Neural cell (in vitro differentiated cells): ENCODE measurements at regions not wholly inside any gene's neighbourhood (a gene's known extent, or its start where the extent isn't known, plus 50 kb on each side); places are given as distances from the start of the nearest gene placed in this dataset.

Experiments used
- H2AFZ ChIP-seq: fragments of 200-600, 300-800 bp; sonication (generic), shearing (Covaris generic); 2 replicates; pipeline ENCODE4 v1.6.0; 2014; ENCODE audit warnings: low read depth, mild to moderate bottlenecking, antibody characterized with exemption, low read length, moderate library complexity
- H3F3A ChIP-seq: fragments of 200-600 bp; shearing (Covaris generic); 2 replicates; pipeline ENCODE4 v1.6.1; 2016; ENCODE audit warnings: mild to moderate bottlenecking, moderate library complexity, mixed read lengths, antibody characterized with exemption, low read length; ENCODE audit not compliant: insufficient read depth, poor library complexity, severe bottlenecking
- H3K27ac ChIP-seq: fragments of 200-600, 300-800 bp; sonication (generic), shearing (Covaris generic); 2 replicates; pipeline ENCODE4 v1.5.1; 2014; ENCODE audit warnings: mild to moderate bottlenecking, low read length, moderate library complexity
- H3K27me3 ChIP-seq: fragments of 300-800, 200-600 bp; sonication (generic), shearing (Covaris generic); 2 replicates; pipeline ENCODE4 v1.6.0; 2014; ENCODE audit warnings: mild to moderate bottlenecking, low read depth, low read length, moderate library complexity; ENCODE audit not compliant: insufficient read depth
- H3K36me3 ChIP-seq: fragments of 300-800, 200-600 bp; sonication (generic), shearing (Covaris generic); 2 replicates; pipeline ENCODE4 v1.5.1; 2014; ENCODE audit warnings: mild to moderate bottlenecking, antibody characterized with exemption, low read length, moderate library complexity; ENCODE audit not compliant: insufficient read depth
- H3K4me2 ChIP-seq: fragments of 300-800, 200-600 bp; sonication (generic), shearing (Covaris generic); 2 replicates; pipeline ENCODE4 v1.6.0; 2014; ENCODE audit warnings: mild to moderate bottlenecking, low read length
- H3K4me3 ChIP-seq: fragments of 300-800, 200-600 bp; sonication (generic), shearing (Covaris generic); 2 replicates; pipeline ENCODE4 v1.5.1; 2014; ENCODE audit warnings: mild to moderate bottlenecking, low read length, moderate library complexity
- H3K79me2 ChIP-seq: fragments of 200-600 bp; shearing (Covaris generic); replicated peaks from 2 replicates; pipeline ENCODE4 v1.6.0; 2014; ENCODE audit warnings: mild to moderate bottlenecking, low read length, moderate library complexity; ENCODE audit not compliant: insufficient read depth
- H3K9ac ChIP-seq: fragments of 300-800, 200-600 bp; sonication (generic), shearing (Covaris generic); 2 replicates; pipeline ENCODE4 v1.6.1; 2016; ENCODE audit warnings: mild to moderate bottlenecking, low read length, mixed read lengths
- H3K9me2 ChIP-seq: fragments of 200-600 bp; shearing (Covaris generic); 2 replicates; pipeline ENCODE4 v1.6.1; 2016; ENCODE audit warnings: mild to moderate bottlenecking, low read length, mixed read lengths; ENCODE audit not compliant: insufficient read depth
- H3K9me3 ChIP-seq: fragments of 200-600, 300-800 bp; sonication (generic), shearing (Covaris generic); 2 replicates; pipeline ENCODE4 v1.6.1; 2016; ENCODE audit warnings: mild to moderate bottlenecking, mixed run types, low read length, moderate library complexity, mixed read lengths
- H4K20me1 ChIP-seq: fragments of 200-600 bp; shearing (Covaris generic); 2 replicates; pipeline ENCODE4 v1.6.1; 2016; ENCODE audit warnings: mild to moderate bottlenecking, mixed run types; ENCODE audit not compliant: insufficient read depth
- EP300 ChIP-seq: fragments of 450-650 bp; conservative IDR thresholded peaks from 2 replicates; pipeline ENCODE4 v1.6.1; 2014; ENCODE audit warnings: antibody characterized with exemption, mild to moderate bottlenecking, moderate library complexity; ENCODE audit not compliant: poor library complexity, severe bottlenecking
- EZH2 ChIP-seq: fragments of 200-600, 300-800 bp; shearing (Covaris generic), sonication (generic); IDR thresholded peaks from 2 replicates; pipeline ENCODE4 v1.6.1; 2014; ENCODE audit warnings: antibody characterized with exemption, low read length, borderline replicate concordance, mild to moderate bottlenecking; ENCODE audit not compliant: insufficient read depth, poor library complexity, severe bottlenecking
- MXI1 ChIP-seq: fragments of 450-650 bp; conservative IDR thresholded peaks from 2 replicates; pipeline ENCODE4 v1.6.1; 2014; ENCODE audit warnings: antibody characterized with exemption, mild to moderate bottlenecking; ENCODE audit not compliant: poor library complexity, severe bottlenecking
- POLR2AphosphoS5 ChIP-seq: IDR thresholded peaks from 2 replicates; pipeline ENCODE4 v1.6.1; 2012
- RAD21 ChIP-seq: fragments of 450-650 bp; conservative IDR thresholded peaks from 2 replicates; pipeline ENCODE4 v1.6.1; 2014; ENCODE audit warnings: antibody characterized with exemption, mild to moderate bottlenecking, moderate library complexity
- SMC3 ChIP-seq: fragments of 450-650 bp; conservative IDR thresholded peaks from 2 replicates; pipeline ENCODE4 v1.6.1; 2014; ENCODE audit warnings: antibody characterized with exemption, mild to moderate bottlenecking, moderate library complexity; ENCODE audit not compliant: poor library complexity
- TAF1 ChIP-seq: IDR thresholded peaks from 2 replicates; pipeline ENCODE4 v1.6.1; 2012; ENCODE audit warnings: low read depth
- TF ChIP-seq, protein P1 (sequence below): IDR thresholded peaks from 2 replicates; pipeline ENCODE4 v1.6.1; 2012; ENCODE audit warnings: borderline replicate concordance
- TF ChIP-seq, protein P2 (sequence below): fragments of 450-650 bp; IDR thresholded peaks from 2 replicates; pipeline ENCODE4 v1.5.1; 2014; ENCODE audit warnings: antibody characterized with exemption, mild to moderate bottlenecking, moderate library complexity; ENCODE audit not compliant: poor library complexity, severe bottlenecking

DNA sequence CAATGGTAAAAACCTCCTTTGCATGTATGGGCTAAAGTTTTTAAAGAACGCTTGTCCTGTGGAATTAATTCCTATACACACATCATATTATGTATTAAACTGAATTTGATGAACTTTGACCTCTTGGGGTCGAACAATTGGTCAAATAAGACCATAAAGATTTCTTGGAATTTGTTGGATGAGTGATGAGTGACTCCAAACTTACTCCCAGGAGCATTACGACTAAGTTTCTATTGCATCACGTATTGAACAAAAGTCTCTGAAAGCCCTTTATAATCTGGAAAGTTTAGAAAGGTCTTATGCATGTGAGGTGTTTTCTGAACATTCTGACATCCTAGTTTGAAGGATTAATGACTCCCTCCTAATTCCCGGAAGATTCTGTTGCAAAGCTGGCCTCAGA is 126.9 kb upstream of the BMP5 start:
- TF ChIP-seq SMC3 (no peak), POLR2AphosphoS5 (no peak), TAF1 (no peak), EP300 (no peak), MXI1 (no peak), RAD21 (no peak), EZH2 (no peak)
- TF ChIP-seq, protein P1, sequence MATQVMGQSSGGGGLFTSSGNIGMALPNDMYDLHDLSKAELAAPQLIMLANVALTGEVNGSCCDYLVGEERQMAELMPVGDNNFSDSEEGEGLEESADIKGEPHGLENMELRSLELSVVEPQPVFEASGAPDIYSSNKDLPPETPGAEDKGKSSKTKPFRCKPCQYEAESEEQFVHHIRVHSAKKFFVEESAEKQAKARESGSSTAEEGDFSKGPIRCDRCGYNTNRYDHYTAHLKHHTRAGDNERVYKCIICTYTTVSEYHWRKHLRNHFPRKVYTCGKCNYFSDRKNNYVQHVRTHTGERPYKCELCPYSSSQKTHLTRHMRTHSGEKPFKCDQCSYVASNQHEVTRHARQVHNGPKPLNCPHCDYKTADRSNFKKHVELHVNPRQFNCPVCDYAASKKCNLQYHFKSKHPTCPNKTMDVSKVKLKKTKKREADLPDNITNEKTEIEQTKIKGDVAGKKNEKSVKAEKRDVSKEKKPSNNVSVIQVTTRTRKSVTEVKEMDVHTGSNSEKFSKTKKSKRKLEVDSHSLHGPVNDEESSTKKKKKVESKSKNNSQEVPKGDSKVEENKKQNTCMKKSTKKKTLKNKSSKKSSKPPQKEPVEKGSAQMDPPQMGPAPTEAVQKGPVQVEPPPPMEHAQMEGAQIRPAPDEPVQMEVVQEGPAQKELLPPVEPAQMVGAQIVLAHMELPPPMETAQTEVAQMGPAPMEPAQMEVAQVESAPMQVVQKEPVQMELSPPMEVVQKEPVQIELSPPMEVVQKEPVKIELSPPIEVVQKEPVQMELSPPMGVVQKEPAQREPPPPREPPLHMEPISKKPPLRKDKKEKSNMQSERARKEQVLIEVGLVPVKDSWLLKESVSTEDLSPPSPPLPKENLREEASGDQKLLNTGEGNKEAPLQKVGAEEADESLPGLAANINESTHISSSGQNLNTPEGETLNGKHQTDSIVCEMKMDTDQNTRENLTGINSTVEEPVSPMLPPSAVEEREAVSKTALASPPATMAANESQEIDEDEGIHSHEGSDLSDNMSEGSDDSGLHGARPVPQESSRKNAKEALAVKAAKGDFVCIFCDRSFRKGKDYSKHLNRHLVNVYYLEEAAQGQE, result no peak
- TF ChIP-seq, protein P2, sequence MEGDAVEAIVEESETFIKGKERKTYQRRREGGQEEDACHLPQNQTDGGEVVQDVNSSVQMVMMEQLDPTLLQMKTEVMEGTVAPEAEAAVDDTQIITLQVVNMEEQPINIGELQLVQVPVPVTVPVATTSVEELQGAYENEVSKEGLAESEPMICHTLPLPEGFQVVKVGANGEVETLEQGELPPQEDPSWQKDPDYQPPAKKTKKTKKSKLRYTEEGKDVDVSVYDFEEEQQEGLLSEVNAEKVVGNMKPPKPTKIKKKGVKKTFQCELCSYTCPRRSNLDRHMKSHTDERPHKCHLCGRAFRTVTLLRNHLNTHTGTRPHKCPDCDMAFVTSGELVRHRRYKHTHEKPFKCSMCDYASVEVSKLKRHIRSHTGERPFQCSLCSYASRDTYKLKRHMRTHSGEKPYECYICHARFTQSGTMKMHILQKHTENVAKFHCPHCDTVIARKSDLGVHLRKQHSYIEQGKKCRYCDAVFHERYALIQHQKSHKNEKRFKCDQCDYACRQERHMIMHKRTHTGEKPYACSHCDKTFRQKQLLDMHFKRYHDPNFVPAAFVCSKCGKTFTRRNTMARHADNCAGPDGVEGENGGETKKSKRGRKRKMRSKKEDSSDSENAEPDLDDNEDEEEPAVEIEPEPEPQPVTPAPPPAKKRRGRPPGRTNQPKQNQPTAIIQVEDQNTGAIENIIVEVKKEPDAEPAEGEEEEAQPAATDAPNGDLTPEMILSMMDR, result no peak
- Histone ChIP-seq H3K27ac (no peak overlapping the region), H3K9ac (no peak overlapping the region), H3K36me3 (no peaks in the 10 kb centered on the region), H3K4me2 (no peak overlapping the region), H3K9me3 (no peaks in the 10 kb centered on the region), H3K9me2 (no peaks in the 10 kb centered on the region), H4K20me1 (no peaks in the 10 kb centered on the region), H2AFZ (no peak overlapping the region), H3K4me3 (no peak overlapping the region), H3F3A (no peaks in the 10 kb centered on the region), H3K27me3 (no peaks in the 10 kb centered on the region), H3K79me2 (no peaks in the 10 kb centered on the region)

DNA sequence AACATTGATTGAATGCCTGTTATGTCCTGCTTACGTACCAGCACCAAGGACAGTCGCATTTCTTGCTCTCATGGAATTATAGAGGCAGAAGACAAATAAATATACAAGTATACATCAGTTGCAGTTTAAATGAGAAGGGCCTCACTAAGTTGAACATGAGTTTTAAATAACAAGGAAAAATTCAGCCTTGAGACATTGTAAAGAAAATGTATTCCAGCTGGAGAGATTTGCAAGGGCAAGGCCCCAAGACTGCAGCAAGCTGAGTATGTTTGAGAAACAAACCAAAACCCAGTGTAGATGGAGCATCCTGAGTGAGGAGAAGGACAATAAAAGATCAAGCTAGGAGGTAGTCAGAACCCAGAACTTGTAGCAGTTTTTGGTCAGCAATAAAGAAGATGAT is 123.2 kb upstream of the BMP5 start:
- Histone ChIP-seq H3K27ac (no peak overlapping the region), H2AFZ (no peak overlapping the region), H3K4me2 (no peak overlapping the region), H3K27me3 (no peaks in the 10 kb centered on the region), H3F3A (no peaks in the 10 kb centered on the region), H3K9ac (no peak overlapping the region), H3K36me3 (no peaks in the 10 kb centered on the region), H3K9me2 (no peaks in the 10 kb centered on the region), H3K4me3 (no peak overlapping the region), H4K20me1 (no peaks in the 10 kb centered on the region), H3K79me2 (no peaks in the 10 kb centered on the region), H3K9me3 (no peaks in the 10 kb centered on the region)
- TF ChIP-seq, protein P1, result no peak
- TF ChIP-seq, protein P2, result no peak
- TF ChIP-seq RAD21 (no peak), EP300 (no peak), TAF1 (no peak), POLR2AphosphoS5 (no peak), SMC3 (no peak), MXI1 (no peak), EZH2 (no peak)
